ENCODE measurements at regions not wholly inside any gene's neighbourhood (a gene's known extent, or its start where the extent isn't known, plus 50 kb on each side); places are given as distances from the start of the nearest gene placed in this dataset.
A peak's percentile ranks its signal among the peaks of the same experiment; 100 is the strongest.
"Not testable (repeated sequence)": the region's sequence is repeated elsewhere in the genome, so short reads cannot be mapped to it uniquely, and the experiment has no call there.

GRCh38 chr22:27105142-27106025 is 448.0 kb downstream of the MIAT start:
- no peak for DNase-seq

- no peak for DNase-seq
These were observed 449.6 kb downstream of the MIAT start for GRCh38 chr22:27106985-27107384.

- DNase-seq, result no peak
These were observed 450.0 kb downstream of the MIAT start for GRCh38 chr22:27107386-27107785.

GRCh38 chr22:27107824-27108223 is 450.4 kb downstream of the MIAT start:
- DNase-seq, result no peak

GRCh38 chr22:27108425-27109114 is 451.2 kb downstream of the MIAT start:
- DNase-seq, result no peak

GRCh38 chr22:27109406-27109805 is 452.0 kb downstream of the MIAT start:
- DNase-seq, result not testable (repeated sequence)

- DNase-seq, result no peak
These were observed 453.5 kb downstream of the MIAT start for GRCh38 chr22:27110665-27111451.

GRCh38 chr22:27111796-27112672 is 454.6 kb downstream of the MIAT start:
- no peak for DNase-seq

GRCh38 chr22:27113211-27113635 is 455.8 kb downstream of the MIAT start:
- DNase-seq, result no peak

- DNase-seq, result no peak
These were observed 456.3 kb downstream of the MIAT start for GRCh38 chr22:27113641-27114040.

GRCh38 chr22:27114186-27114585 is 456.8 kb downstream of the MIAT start:
- DNase-seq, result no peak

- no peak for DNase-seq
These were observed 458.0 kb downstream of the MIAT start for GRCh38 chr22:27115410-27115809.

GRCh38 chr22:27115816-27116256 is 458.4 kb downstream of the MIAT start:
- no peak for DNase-seq

GRCh38 chr22:27116312-27117086 is 459.1 kb downstream of the MIAT start:
- DNase-seq, result no peak

GRCh38 chr22:27120036-27120435 is 462.6 kb downstream of the MIAT start:
- DNase-seq, result no peak

- peak; percentile 9 for DNase-seq
These were observed 465.2 kb downstream of the MIAT start for GRCh38 chr22:27122574-27122973.

- DNase-seq, result no peak
These were observed 466.5 kb downstream of the MIAT start for GRCh38 chr22:27123880-27124279.

- no peak for DNase-seq
These were observed 467.1 kb downstream of the MIAT start for GRCh38 chr22:27124351-27124966.

GRCh38 chr22:27125539-27125938 is 468.2 kb downstream of the MIAT start:
- DNase-seq, result no peak

- DNase-seq, result no peak
These were observed 470.5 kb downstream of the MIAT start for GRCh38 chr22:27127911-27128310.
